Cardiac fibroblast (primary cell): ENCODE measurements at regions not wholly inside any gene's neighbourhood (a gene's known extent, or its start where the extent isn't known, plus 50 kb on each side); places are given as distances from the start of the nearest gene placed in this dataset.

Experiments
- DNase-seq, 2 donors: peaks; one replicate each; pipeline versions ENCODE4 v3.0.0 to v3.0.0-alpha.2; 2010; ENCODE audit warnings: low read depth in 2 of 2
- H3K4me3 ChIP-seq, 2 donors: replicated peaks in 1 of 2; 1 replicate in 1 of 2; 2 replicates in 1 of 2; pipeline ENCODE4 v1.5.1; 2011; ENCODE audit warnings: low read depth in 2 of 2, low read length in 2 of 2, mild to moderate bottlenecking in 2 of 2, moderate library complexity in 1 of 2
- TF ChIP-seq, protein P1 (sequence below): IDR thresholded peaks from one replicate; pipeline ENCODE4 v1.5.1; 2011; ENCODE audit warnings: low read depth, mild to moderate bottlenecking, low read length, inconsistent platforms

DNA sequence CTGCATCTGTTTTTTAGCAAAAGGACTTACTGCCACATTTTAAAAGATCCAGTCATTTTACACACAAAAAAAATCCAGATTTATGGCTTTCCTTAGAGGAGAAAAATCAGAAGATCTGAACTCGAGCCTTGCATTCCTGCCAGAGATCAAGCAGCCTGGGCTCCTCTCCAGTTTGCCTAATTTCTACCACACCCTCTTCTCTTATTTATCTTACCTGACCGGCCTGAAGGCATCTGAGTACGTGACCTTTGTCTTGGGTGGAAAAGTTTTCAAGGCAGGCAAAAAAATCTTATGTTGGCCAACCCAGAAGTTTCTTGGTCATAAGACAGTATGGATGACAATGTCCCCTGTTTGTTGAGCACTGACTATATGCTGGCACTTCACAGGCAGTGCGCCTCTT lies 60.3 kb downstream of the CHRD start:
- TF ChIP-seq, protein P1, sequence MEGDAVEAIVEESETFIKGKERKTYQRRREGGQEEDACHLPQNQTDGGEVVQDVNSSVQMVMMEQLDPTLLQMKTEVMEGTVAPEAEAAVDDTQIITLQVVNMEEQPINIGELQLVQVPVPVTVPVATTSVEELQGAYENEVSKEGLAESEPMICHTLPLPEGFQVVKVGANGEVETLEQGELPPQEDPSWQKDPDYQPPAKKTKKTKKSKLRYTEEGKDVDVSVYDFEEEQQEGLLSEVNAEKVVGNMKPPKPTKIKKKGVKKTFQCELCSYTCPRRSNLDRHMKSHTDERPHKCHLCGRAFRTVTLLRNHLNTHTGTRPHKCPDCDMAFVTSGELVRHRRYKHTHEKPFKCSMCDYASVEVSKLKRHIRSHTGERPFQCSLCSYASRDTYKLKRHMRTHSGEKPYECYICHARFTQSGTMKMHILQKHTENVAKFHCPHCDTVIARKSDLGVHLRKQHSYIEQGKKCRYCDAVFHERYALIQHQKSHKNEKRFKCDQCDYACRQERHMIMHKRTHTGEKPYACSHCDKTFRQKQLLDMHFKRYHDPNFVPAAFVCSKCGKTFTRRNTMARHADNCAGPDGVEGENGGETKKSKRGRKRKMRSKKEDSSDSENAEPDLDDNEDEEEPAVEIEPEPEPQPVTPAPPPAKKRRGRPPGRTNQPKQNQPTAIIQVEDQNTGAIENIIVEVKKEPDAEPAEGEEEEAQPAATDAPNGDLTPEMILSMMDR = no peak
- DNase-seq = no peak
- H3K4me3 ChIP-seq = no peak overlapping the region

DNA sequence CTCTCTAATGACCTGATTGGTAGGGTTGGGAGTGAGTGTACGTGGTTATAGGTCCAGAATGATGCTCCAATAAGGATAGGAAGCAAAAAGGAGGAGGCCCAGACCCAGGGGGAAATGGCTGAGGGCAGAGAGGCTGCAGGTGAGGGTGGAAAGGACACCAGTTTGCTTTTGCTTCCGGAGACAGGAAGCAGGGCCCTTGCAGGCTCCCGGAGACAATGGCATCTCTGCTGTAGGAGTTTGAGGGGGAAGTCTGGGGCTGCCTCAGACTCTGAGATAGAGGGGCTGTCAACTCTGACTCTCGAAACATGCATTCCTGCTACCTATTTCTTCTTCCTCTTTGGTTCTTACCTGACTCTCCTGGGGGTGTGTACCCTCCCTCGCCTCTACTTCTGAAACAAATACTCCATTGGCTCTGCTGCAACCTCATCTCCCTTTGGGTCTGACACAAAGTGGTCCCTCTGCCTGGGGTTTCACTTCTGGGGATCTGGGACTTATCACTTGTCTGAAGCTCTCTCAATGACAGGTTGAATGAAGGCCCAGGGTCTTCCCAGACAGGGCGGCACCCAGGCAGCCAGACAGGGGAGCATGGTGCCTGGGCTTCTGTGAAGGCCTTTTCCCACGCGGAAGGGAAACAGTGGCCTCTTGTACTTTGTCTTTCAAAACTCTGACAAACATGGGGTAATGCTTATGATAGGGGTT lies 61.5 kb downstream of the CHRD start:
- DNase-seq = no peak
- no peak overlapping the region for H3K4me3 ChIP-seq

DNA sequence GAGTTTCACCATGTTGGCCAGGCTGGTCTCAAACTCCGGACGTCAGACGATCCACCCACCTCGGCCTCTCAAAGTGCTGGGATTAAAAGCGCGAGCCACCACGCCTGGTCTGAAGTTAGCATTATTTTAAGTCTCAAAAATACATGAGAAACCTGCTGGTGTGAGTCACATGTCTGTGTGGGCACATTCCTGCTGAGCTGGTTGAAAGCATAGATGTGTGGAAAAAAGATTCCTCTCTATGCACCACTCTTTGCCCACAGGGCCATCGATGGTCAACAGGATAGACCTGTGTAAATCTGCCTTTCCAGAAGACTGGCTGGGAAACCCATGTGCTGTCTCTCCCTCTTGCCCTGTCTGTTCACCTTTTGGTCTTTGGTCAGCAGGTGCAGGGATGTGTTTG lies 63.5 kb downstream of the CHRD start:
- no peak overlapping the region for H3K4me3 ChIP-seq
- DNase-seq = no peak
- TF ChIP-seq, protein P1 = no peak

More for the DNA sequence above, 61.5 kb downstream of the CHRD start:
- TF ChIP-seq, protein P1 = no peak

DNA sequence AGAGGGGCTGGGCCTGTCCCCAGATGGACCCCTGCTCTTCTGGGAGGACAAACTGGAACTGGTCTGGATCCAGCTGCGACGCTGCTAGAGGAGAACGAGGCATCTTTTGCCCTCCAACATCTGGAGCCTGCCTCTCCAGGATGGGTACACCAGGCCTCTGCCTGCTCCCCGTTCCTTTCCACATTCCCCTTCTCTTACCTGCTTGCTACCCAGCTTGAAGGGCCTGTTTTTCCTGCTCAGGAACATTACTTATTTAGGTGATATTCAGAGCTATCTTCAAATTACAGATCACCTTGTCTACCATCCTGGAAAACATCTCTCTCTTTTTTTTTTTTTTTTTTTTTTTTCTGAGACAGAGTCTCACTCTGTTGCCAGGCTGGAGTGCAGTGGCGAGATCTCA lies 64.0 kb downstream of the CHRD start:
- no peak for DNase-seq
- no peak overlapping the region for H3K4me3 ChIP-seq
- TF ChIP-seq, protein P1 = no peak

DNA sequence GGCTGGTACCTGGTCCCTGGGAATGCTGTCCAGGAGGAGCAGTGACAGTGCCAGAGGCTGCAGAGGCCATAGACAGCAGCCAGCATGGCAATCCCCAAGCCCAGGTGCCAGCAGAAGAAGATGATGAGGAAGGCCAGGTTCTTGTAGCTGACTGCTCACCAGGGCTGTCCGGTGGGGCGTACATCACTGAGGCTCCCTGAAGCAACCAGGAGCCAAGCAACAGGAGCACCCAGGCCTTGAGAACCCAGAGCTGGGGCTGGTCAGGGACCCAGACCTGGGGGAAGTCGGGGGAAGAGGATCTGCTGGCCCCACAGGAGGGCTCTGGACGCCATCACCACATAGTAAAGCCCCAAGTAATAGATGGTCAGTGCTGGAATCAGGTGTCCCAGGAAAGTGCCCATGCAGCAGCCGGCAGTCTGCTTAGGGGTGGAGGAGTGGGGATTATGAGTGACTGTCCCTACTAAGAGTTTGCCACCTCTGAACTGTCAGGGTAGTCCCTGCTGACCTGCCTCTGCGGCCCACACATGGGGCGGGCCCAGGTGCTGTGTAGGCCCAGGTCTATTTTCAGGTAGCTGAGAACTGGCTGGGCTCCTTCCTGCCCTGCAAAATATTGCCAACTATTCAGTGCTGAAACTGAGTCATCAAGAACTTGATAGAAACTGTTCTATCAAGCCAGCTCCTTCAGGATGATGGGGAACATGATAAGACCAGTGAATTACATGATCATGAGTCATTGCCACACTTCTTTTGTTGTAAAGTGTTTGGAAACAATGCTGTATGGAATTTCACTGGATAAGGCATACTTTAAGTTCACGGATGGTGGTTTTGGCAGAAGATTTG lies 68.7 kb downstream of the CHRD start:
- TF ChIP-seq, protein P1 = no peak
- DNase-seq = peak; percentile 73 to 84
- no peak overlapping the region for H3K4me3 ChIP-seq

DNA sequence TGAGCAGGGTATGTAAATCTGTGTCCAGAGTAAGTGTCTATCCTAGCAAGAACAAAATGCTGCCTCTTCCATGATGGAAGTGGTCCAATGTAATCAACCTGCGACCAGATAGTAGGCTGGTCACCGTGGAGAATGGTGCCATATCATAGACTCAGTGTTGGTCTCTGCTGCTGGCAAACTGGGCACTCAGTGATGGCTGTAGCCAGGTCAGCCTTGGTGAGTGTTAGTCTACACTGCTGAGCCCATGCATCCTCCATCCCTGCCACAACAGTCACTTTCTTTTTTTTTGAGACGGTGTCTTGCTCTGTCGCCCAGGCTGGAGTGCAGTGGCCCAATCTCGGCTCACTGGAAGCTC lies 69.3 kb downstream of the CHRD start:
- H3K4me3 ChIP-seq = no peak overlapping the region
- TF ChIP-seq, protein P1 = no peak
- DNase-seq = no peak
